Stimulated activated CD4-positive, alpha-beta T cell treated with anti-CD3 and anti-CD28 coated beads, Interleukin-12 subunit alpha, Interleukin-12 subunit beta, amount 100 ng/mL, for 24 hours (primary cell): ENCODE measurements at regions not wholly inside any gene's neighbourhood (a gene's known extent, or its start where the extent isn't known, plus 50 kb on each side); places are given as distances from the start of the nearest gene placed in this dataset.

ENCODE experiments used
- DNase-seq, 2 experiments: peaks; one replicate each; pipeline ENCODE4 v3.0.0-alpha.2; 2020; ENCODE audit warnings: low read depth in 2 of 2

GRCh38 chr19:27792576-27793127 lies 1420.3 kb downstream of the UQCRFS1 start:
- DNase-seq = no peak

GRCh38 chr19:27780367-27781075 lies 1432.4 kb downstream of the UQCRFS1 start:
- DNase-seq = no peak

GRCh38 chr19:27779954-27780353 lies 1433.0 kb downstream of the UQCRFS1 start:
- no peak for DNase-seq

- no peak for DNase-seq
Measured at GRCh38 chr19:27777726-27778125, 1435.2 kb downstream of the UQCRFS1 start.

- DNase-seq = no peak
Measured at GRCh38 chr19:27777242-27777641, 1435.7 kb downstream of the UQCRFS1 start.

- DNase-seq = no peak
Measured at GRCh38 chr19:27776524-27776923, 1436.4 kb downstream of the UQCRFS1 start.

GRCh38 chr19:27776020-27776419 lies 1436.9 kb downstream of the UQCRFS1 start:
- no peak for DNase-seq

- no peak for DNase-seq
Measured at GRCh38 chr19:27775395-27775794, 1437.6 kb downstream of the UQCRFS1 start.

GRCh38 chr19:27774827-27775226 lies 1438.1 kb downstream of the UQCRFS1 start:
- peak in 1 of 2 experiments; percentile 8 for DNase-seq

GRCh38 chr19:27774337-27774736 lies 1438.6 kb downstream of the UQCRFS1 start:
- DNase-seq = no peak

GRCh38 chr19:27773318-27774094 lies 1439.4 kb downstream of the UQCRFS1 start:
- no peak for DNase-seq

GRCh38 chr19:27772059-27772458 lies 1440.9 kb downstream of the UQCRFS1 start:
- DNase-seq = no peak

- no peak for DNase-seq
Measured at GRCh38 chr19:27770095-27770494, 1442.9 kb downstream of the UQCRFS1 start.

- DNase-seq = no peak
Measured at GRCh38 chr19:27767234-27767633, 1445.7 kb downstream of the UQCRFS1 start.

- no peak for DNase-seq
Measured at GRCh38 chr19:27765912-27766725, 1446.8 kb downstream of the UQCRFS1 start.

- DNase-seq = no peak
Measured at GRCh38 chr19:27765397-27765796, 1447.6 kb downstream of the UQCRFS1 start.

- DNase-seq = no peak
Measured at GRCh38 chr19:27764186-27764804, 1448.7 kb downstream of the UQCRFS1 start.

GRCh38 chr19:27762933-27763332 lies 1450.0 kb downstream of the UQCRFS1 start:
- DNase-seq = no peak

GRCh38 chr19:27759896-27760295 lies 1453.1 kb downstream of the UQCRFS1 start:
- DNase-seq = no peak

- no peak for DNase-seq
Measured at GRCh38 chr19:27758626-27759505, 1454.1 kb downstream of the UQCRFS1 start.

- no peak for DNase-seq
Measured at GRCh38 chr19:27754700-27755099, 1458.3 kb downstream of the UQCRFS1 start.
